AG08395 (cell line): ENCODE measurements at regions not wholly inside any gene's neighbourhood (a gene's known extent, or its start where the extent isn't known, plus 50 kb on each side); places are given as distances from the start of the nearest gene placed in this dataset.
"Not testable (repeated sequence)": the region's sequence is repeated elsewhere in the genome, so short reads cannot be mapped to it uniquely, and the experiment has no call there.

ENCODE experiments used
- DNase-seq: peaks from one replicate; pipeline ENCODE4 v3.0.0; 2012; ENCODE audit warnings: mixed read lengths, low spot score

- no peak for DNase-seq
Measured at GRCh38 chr10:33101392-33101787, 143.4 kb upstream of the ITGB1 start.

GRCh38 chr10:33100781-33101391, 142.9 kb upstream of the ITGB1 start:
- no peak for DNase-seq

DNA sequence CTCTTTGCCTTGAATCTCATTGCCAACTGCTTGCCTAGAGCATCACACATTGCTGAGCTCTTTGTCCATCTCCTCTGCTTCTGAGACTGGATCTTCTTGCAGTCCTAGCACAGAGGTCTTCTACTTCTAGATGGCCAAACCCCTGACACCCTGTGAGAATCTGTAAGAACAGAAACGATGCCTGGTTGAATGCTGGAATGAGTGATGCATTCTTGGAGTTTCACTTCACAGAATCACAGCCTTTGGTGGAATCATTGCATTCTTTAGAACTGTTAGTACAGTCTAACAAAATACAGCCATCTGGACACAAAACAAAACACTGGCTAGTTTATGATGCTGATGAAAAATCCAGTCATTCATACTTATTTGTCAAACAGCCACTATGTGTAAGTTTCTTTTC, 141.7 kb upstream of the ITGB1 start:
- DNase-seq, result peak; percentile 79

DNA sequence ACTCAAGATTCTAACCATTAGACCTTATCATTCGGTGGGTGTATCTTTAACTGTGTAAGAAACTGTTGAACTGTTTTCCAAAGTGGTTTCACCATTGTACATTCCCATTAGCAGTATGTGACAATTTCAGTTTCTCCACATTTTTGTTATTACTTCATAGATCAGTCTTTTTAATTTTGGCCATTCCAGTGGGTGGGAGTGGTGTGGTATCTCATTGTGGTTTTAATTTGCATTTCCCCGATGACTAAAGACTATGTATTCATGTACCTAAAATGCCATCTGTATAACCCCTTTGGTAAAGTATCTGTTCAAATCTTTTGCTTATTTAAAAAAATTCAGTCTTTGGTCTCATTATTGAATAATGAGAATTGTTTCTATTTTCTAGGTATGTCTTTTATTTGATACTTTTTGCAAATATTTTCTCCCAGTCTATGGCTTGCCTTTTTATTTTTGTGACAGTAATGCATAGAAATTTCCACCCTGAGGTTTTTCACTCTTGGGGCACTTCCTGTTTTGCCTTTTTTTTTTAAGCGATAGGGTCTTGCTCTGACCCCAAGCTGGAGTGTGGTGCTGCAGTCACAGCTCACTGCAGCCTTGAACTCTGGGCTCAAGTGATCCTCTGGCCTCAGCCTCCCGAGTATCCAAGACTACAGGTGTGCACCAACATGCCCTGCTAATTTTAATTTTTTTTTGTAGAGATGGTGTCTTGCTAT, 141.1 kb upstream of the ITGB1 start:
- DNase-seq, result no peak

GRCh38 chr10:33095867-33096815, 138.1 kb upstream of the ITGB1 start:
- DNase-seq, result no peak

- no peak for DNase-seq
Measured at GRCh38 chr10:33094263-33095051, 136.4 kb upstream of the ITGB1 start.

DNA sequence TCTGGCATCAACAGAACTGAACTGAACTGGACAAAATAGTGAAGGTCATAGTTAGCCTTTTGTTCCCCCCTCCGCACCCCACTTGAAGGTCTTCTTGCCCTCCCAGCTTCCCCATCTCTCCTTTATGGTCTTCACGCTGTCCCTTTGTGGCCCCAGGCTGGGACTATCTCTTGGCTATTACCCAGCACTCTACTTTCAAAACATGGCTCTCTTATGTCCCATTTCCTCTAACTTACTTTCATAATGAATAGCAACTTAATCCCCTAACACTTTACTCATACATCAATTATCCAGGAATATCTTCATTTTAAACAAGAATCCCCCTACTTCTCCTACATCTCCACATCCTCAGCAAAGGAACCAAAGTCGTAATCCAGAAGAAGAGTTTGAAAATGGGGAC, 135.3 kb upstream of the ITGB1 start:
- no peak for DNase-seq

GRCh38 chr10:33092596-33092995, 134.6 kb upstream of the ITGB1 start:
- peak; percentile 22 for DNase-seq

GRCh38 chr10:33091201-33091600, 133.2 kb upstream of the ITGB1 start:
- no peak for DNase-seq

- DNase-seq, result no peak
Measured at GRCh38 chr10:33088990-33089389, 131.0 kb upstream of the ITGB1 start.

- DNase-seq, result no peak
Measured at GRCh38 chr10:33087922-33088321, 129.9 kb upstream of the ITGB1 start.

DNA sequence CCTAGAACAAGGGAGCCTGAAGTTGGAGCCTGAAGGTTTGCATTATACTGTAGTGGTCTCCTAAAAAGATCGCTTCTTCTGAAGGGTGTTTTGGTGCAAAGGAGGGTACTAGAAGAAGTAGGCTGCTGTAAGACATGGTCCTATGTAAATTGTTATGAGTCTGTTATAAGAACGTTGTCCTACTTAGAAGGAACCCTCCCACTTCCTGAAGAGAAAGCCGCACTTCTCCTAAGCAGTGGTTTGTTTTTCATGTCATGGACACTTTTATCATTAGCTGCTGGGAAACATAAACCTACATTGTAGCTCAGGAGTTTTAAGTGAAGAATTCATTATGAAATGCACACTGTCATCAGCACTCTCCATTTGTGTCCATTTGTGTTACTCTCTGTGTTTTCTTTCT, 129.1 kb upstream of the ITGB1 start:
- no peak for DNase-seq

GRCh38 chr10:33086100-33086499, 128.1 kb upstream of the ITGB1 start:
- DNase-seq, result no peak

DNA sequence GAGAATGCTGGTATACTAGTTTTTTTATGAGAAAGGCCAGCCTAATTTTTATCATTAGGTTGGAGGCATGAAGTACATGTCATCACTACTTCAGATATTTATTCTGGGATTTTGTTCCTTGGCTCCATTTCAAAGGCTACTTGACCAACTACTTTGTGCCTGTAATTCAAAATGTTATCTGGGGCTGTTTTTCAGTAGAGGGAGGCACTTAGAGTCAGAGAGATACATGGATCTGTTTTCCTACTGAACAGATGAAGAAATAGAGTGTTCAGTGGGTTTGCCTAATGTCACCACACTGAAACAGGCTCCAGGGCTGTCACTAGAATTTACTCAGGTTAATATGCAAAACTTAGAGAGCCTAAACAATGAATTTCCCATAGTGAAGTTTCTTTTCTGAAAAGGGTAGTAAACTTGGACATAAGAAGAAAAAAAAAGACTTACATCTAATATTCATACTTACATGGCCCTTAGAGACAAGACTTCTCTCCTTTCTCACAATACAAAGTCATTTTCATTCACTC, 127.3 kb upstream of the ITGB1 start:
- DNase-seq, result no peak

DNA sequence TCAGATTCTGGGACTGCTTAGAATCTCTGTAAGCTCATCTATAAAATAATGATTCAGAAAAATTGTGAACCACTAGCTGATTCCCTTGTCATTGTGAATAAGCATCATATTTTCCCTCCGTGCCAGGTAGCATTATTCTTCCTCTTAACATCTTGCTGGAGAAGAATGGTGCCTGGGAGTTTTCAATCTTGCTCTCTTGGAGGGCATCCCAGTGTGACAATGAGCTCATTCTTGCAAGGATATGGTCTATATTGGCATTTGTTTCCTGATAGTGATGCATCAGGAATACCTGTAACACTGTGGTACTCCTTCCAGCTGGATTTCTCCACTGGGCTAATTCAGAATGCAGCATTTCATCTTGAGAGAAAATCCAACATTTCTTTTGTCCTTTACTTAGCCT, 126.4 kb upstream of the ITGB1 start:
- no peak for DNase-seq

GRCh38 chr10:33082373-33082895, 124.4 kb upstream of the ITGB1 start:
- DNase-seq, result no peak

DNA sequence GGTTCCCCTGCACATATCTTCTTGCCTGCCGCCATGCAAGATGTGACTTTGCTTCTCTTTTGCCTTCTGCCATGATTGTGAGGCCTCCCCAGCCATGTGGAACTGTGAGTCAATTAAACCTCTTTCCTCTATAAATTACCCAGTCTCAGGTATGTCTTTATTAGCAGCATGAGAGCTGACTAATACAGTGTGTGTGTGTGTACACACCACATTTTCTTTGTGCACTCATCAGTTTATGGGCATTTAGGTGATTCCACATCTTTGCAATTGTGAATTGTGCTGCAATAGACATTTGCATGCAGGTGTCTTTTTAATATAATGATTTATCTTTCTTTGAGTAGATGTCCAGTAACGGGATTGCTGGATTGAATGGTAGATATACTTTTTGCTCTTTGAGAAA, 122.4 kb upstream of the ITGB1 start:
- DNase-seq, result not testable (repeated sequence)

GRCh38 chr10:33074443-33074842, 116.4 kb upstream of the ITGB1 start:
- DNase-seq, result no peak

GRCh38 chr10:33073641-33074415, 115.8 kb upstream of the ITGB1 start:
- DNase-seq, result peak; percentile 27

GRCh38 chr10:33071857-33072256, 113.8 kb upstream of the ITGB1 start:
- DNase-seq, result no peak

DNA sequence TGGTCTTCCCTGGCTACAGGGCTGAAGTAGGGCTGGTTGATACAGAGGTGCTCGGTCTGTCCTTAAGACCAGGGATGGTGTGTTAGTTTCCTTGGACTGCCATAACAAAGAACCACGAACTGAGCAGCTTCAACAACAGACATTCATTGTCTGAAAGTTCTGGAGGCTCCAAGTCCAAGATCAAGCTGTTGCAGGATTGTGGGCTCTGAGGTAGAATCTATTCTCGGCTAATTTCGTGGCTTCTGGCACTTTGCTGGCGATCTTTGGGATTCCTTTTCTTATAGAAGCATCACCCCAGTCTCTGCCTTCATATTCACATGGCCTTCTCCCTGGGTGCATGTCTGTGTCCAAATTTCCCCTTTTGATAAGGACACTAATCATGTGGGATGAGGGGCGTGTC, 112.1 kb upstream of the ITGB1 start:
- DNase-seq, result no peak
